PC-3 (cell line): ENCODE measurements at regions not wholly inside any gene's neighbourhood (a gene's known extent, or its start where the extent isn't known, plus 50 kb on each side); places are given as distances from the start of the nearest gene placed in this dataset.

ENCODE experiments used
- ATAC-seq: fragments of 200-7000 bp; cut with Tn5 transposase; 2 replicates; pipeline ENCODE4 v1.9.1; 2020; ENCODE audit warnings: mild to moderate bottlenecking, moderate library complexity
- BruUV-seq: library from RNA; stranded (reverse); fragments of 400-500 nt; replicated peaks from 2 replicates; lab custom pipeline; 2021; lab: Mats Ljungman, UMichigan
- CTCF ChIA-PET: fragments of 300-600 bp; sonication (Branson Sonifier 250); formaldehyde crosslinking; loops from one replicate; lab custom pipeline; 2022; ENCODE audit warnings: antibody characterized with exemption; lab: Charles Lee
- POLR2A ChIA-PET: fragments of 300-600 bp; sonication (Branson Sonifier 250); formaldehyde crosslinking; loops from one replicate; lab custom pipeline; 2022; ENCODE audit warnings: antibody characterized with exemption; ENCODE audit not compliant: unreplicated experiment; lab: Charles Lee
- DNase-seq: peaks from one replicate; pipeline ENCODE4 v3.0.0-alpha.2; 2015
- H2AFZ ChIP-seq: fragments of 300-600 bp; sonication (generic); 2 replicates; pipeline ENCODE4 v1.6.0; 2016; ENCODE audit warnings: antibody characterized with exemption, low read length
- H3F3A ChIP-seq: fragments of 300-600 bp; sonication (generic); one replicate; pipeline ENCODE4 v1.6.0; 2017; ENCODE audit warnings: antibody characterized with exemption, low read length, control low read depth, mild to moderate bottlenecking; ENCODE audit not compliant: unreplicated experiment
- H3K27ac ChIP-seq: fragments of 300-600 bp; sonication (generic); 2 replicates; pipeline ENCODE4 v1.5.1; 2016; ENCODE audit warnings: mild to moderate bottlenecking, low read length
- H3K27me3 ChIP-seq: fragments of 300-600 bp; sonication (generic); 2 replicates; pipeline ENCODE4 v1.6.1; 2016; ENCODE audit warnings: low read length, mixed read lengths
- H3K36me3 ChIP-seq: fragments of 300-600 bp; sonication (generic); 2 replicates; pipeline ENCODE4 v1.6.1; 2016; ENCODE audit warnings: low read depth, mixed run types, low read length, mixed read lengths
- H3K4me1 ChIP-seq: fragments of 300-600 bp; sonication (generic); 2 replicates; pipeline ENCODE4 v1.5.1; 2016; ENCODE audit warnings: low read length; ENCODE audit not compliant: insufficient read depth
- H3K4me2 ChIP-seq: fragments of 300-600 bp; sonication (generic); 2 replicates; pipeline ENCODE4 v1.6.0; 2016; ENCODE audit warnings: low read length
- H3K4me3 ChIP-seq: fragments of 300-600 bp; sonication (generic); 2 replicates; pipeline ENCODE4 v1.5.1; 2016; ENCODE audit warnings: mild to moderate bottlenecking, low read length, mixed read lengths
- H3K79me2 ChIP-seq: fragments of 300-600 bp; sonication (generic); 2 replicates; pipeline ENCODE4 v1.6.1; 2017; ENCODE audit warnings: low read length, mixed read lengths
- H3K9ac ChIP-seq: fragments of 300-600 bp; sonication (generic); 2 replicates; pipeline ENCODE4 v1.6.0; 2016; ENCODE audit warnings: mild to moderate bottlenecking, low read length
- H3K9me2 ChIP-seq: fragments of 300-600 bp; sonication (generic); replicated peaks from 2 replicates; pipeline ENCODE4 v1.6.1; 2016; ENCODE audit warnings: mixed run types, low read length, mixed read lengths
- H3K9me3 ChIP-seq: fragments of 300-600 bp; sonication (generic); 2 replicates; pipeline ENCODE4 v1.6.1; 2016; ENCODE audit warnings: low read length, mixed read lengths
- H4K20me1 ChIP-seq: fragments of 300-600 bp; sonication (generic); 2 replicates; pipeline ENCODE4 v1.6.1; 2016; ENCODE audit warnings: low read length, mixed read lengths
- EZH2 ChIP-seq: fragments of 300-600 bp; sonication (generic); IDR thresholded peaks from one replicate; pipeline ENCODE4 v1.6.1; 2017; ENCODE audit warnings: antibody characterized with exemption, mild to moderate bottlenecking, low read length; ENCODE audit not compliant: unreplicated experiment
- EZH2phosphoT487 ChIP-seq: fragments of 300-600 bp; sonication (generic); IDR thresholded peaks from 2 replicates; pipeline ENCODE4 v1.6.1; 2018; ENCODE audit warnings: mild to moderate bottlenecking, antibody characterized with exemption, low read length, borderline replicate concordance
- intact Hi-C: fragments of 100-400 bp; cut with micrococcal nuclease; formaldehyde crosslinking; loops from 2 replicates; pipeline ENCODE4 v1.9.0; 2023
- TF ChIP-seq, protein P1 (sequence below): fragments of 300-600 bp; sonication (generic); conservative IDR thresholded peaks from 2 replicates; pipeline ENCODE4 v1.5.1; 2017; ENCODE audit warnings: antibody characterized with exemption, low read depth, mild to moderate bottlenecking, low read length

GRCh38 chr2:52749764-52750163 is 1017.8 kb upstream of the CHAC2 start:
- no peak overlapping the region for H3K27ac ChIP-seq
- H3K9ac ChIP-seq, result no peak overlapping the region
- CTCF ChIA-PET, result no interaction called here
- POLR2A ChIA-PET, result interaction anchor here (0.5 kb wide), 1 partner anchor 23 kb away, joined by 7 read pairs; no protein-coding TSS in a partner anchor
- no peaks in the 10 kb centered on the region for H3K79me2 ChIP-seq
- no peaks in the 10 kb centered on the region for H3K36me3 ChIP-seq
- no peaks in the 10 kb centered on the region for H3K4me1 ChIP-seq
- no peaks in the 10 kb centered on the region for H3F3A ChIP-seq
- no TSS peak for BruUV-seq
- TF ChIP-seq EZH2, result no peak
- TF ChIP-seq, protein P1, sequence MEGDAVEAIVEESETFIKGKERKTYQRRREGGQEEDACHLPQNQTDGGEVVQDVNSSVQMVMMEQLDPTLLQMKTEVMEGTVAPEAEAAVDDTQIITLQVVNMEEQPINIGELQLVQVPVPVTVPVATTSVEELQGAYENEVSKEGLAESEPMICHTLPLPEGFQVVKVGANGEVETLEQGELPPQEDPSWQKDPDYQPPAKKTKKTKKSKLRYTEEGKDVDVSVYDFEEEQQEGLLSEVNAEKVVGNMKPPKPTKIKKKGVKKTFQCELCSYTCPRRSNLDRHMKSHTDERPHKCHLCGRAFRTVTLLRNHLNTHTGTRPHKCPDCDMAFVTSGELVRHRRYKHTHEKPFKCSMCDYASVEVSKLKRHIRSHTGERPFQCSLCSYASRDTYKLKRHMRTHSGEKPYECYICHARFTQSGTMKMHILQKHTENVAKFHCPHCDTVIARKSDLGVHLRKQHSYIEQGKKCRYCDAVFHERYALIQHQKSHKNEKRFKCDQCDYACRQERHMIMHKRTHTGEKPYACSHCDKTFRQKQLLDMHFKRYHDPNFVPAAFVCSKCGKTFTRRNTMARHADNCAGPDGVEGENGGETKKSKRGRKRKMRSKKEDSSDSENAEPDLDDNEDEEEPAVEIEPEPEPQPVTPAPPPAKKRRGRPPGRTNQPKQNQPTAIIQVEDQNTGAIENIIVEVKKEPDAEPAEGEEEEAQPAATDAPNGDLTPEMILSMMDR, result no peak
- TF ChIP-seq EZH2phosphoT487, result no peak
- DNase-seq (no peak), ATAC-seq (no peak)
- H3K4me3 ChIP-seq, result no peak overlapping the region
- intact Hi-C loops, result no loop called here
- H3K9me2 ChIP-seq, result no peaks in the 10 kb centered on the region
- H4K20me1 ChIP-seq, result no peaks in the 10 kb centered on the region
- H3K27me3 ChIP-seq, result no peaks in the 10 kb centered on the region
- H3K4me2 ChIP-seq, result no peak overlapping the region
- no peaks in the 10 kb centered on the region for H3K9me3 ChIP-seq
- no peak overlapping the region for H2AFZ ChIP-seq

DNA sequence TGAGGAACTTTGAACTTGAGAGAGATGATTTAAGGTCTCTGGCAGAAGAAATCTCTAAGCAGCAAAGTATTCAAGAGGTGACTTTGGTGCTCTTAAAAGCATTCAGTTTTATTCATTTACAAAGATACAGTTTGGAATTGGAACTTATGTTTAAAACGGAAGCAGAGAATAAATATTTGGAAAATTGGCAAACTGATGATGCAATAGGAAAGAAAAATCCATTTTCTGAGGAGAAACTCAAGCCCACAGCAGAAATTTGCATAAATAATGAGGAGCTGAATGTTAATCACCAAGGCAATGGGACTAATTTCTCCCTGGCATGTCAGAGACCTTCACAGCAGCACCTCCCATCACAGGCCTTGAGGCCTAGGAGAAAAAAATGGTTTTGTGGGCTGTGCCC is 1022.5 kb upstream of the CHAC2 start:
- no peaks in the 10 kb centered on the region for H4K20me1 ChIP-seq
- no peak overlapping the region for H3K27ac ChIP-seq
- no peak for DNase-seq
- H3K4me2 ChIP-seq, result no peak overlapping the region
- H3K4me3 ChIP-seq, result no peak overlapping the region
- no peak overlapping the region for H2AFZ ChIP-seq
- TF ChIP-seq EZH2phosphoT487 (no peak), EZH2 (no peak)
- TF ChIP-seq, protein P1, result no peak
- H3K9me3 ChIP-seq, result no peaks in the 10 kb centered on the region
- no peaks in the 10 kb centered on the region for H3K4me1 ChIP-seq
- ChIA-PET CTCF (no interaction called here), POLR2A (no interaction called here)
- no peaks in the 10 kb centered on the region for H3F3A ChIP-seq
- ATAC-seq, result no peak
- H3K9ac ChIP-seq, result no peak overlapping the region
- no peaks in the 10 kb centered on the region for H3K9me2 ChIP-seq
- H3K36me3 ChIP-seq, result no peaks in the 10 kb centered on the region
- BruUV-seq, result no TSS peak
- H3K79me2 ChIP-seq, result no peaks in the 10 kb centered on the region
- intact Hi-C loops, result no loop called here
- H3K27me3 ChIP-seq, result no peaks in the 10 kb centered on the region

DNA sequence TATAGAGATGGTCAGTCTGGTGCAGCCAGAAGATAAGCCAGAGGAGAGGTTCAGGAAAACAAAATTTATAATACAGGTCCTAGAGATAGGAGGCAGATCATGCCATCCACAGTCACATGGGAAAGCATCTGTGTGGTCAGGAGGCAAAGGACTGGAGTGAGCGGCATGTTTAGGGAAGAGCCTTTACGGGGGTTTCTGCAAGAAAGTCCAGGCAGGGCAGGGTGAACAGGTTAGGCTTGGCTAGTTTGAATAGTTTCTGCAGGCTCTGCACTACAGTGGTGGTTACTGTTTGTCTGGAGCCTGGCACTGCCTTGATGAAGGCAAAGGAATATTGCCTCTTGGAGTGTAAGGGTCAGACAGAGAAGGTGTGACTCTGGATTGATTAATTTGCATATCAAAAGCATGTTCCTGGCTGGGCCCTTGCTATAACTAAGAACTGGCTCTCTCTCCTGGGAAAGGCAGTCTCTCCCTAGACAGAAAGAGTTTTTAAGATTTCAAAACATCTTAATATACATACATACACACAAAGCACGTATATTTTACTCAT is 1034.7 kb upstream of the CHAC2 start:
- ChIA-PET CTCF (no interaction called here), POLR2A (no interaction called here)
- Histone ChIP-seq H3K4me1 (no peaks in the 10 kb centered on the region), H3K9me2 (no peaks in the 10 kb centered on the region), H3K9ac (no peak overlapping the region), H3K9me3 (no peaks in the 10 kb centered on the region), H2AFZ (no peak overlapping the region), H3K27ac (no peak overlapping the region), H3K4me3 (no peak overlapping the region), H4K20me1 (no peaks in the 10 kb centered on the region), H3K4me2 (no peak overlapping the region), H3K79me2 (no peaks in the 10 kb centered on the region), H3K36me3 (no peaks in the 10 kb centered on the region), H3F3A (no peaks in the 10 kb centered on the region), H3K27me3 (no peaks in the 10 kb centered on the region)
- BruUV-seq, result no TSS peak
- TF ChIP-seq EZH2phosphoT487, result no peak
- TF ChIP-seq EZH2, result no peak
- TF ChIP-seq, protein P1, result no peak
- intact Hi-C loops, result no loop called here
- DNase-seq (no peak), ATAC-seq (no peak)
